B cell (primary cell): ENCODE measurements at regions not wholly inside any gene's neighbourhood (a gene's known extent, or its start where the extent isn't known, plus 50 kb on each side); places are given as distances from the start of the nearest gene placed in this dataset.

Experiments
- ATAC-seq: fragments of 200-7000 bp; cut with Tn5 transposase; one replicate; pipeline ENCODE4 v1.10.0; 2021; ENCODE audit warnings: low read depth, mild to moderate bottlenecking, moderate number of reproducible peaks, moderate library complexity
- CTCF ChIA-PET: fragments of 350-600 bp; sonication (Branson Sonifier 250); formaldehyde crosslinking; loops from one replicate; lab custom pipeline; 2021; ENCODE audit warnings: antibody characterized with exemption, inconsistent platforms; lab: Charles Lee
- POLR2A ChIA-PET: fragments of 350-600 bp; sonication (Branson Sonifier 250); formaldehyde crosslinking; loops from one replicate; lab custom pipeline; 2021; ENCODE audit warnings: antibody characterized with exemption; lab: Charles Lee
- DNase-seq: peaks from one replicate; pipeline ENCODE4 v3.0.0; 2013
- H2AFZ ChIP-seq: 2 replicates; pipeline ENCODE4 v1.6.1; 2012; ENCODE audit warnings: mild to moderate bottlenecking, low read depth, low read length; ENCODE audit not compliant: insufficient read depth, poor library complexity, severe bottlenecking
- H3K27ac ChIP-seq, 2 donors: 1 replicate in 1 of 2; 2 replicates in 1 of 2; pipeline ENCODE4 v1.5.1; 2012 to 2013; ENCODE audit warnings: low read length in 2 of 2, mild to moderate bottlenecking in 2 of 2, moderate library complexity in 1 of 2
- H3K27me3 ChIP-seq, 4 experiments: fragments of 200-600 bp in 1 of 4; sonication (generic) in 1 of 4; replicated peaks in 1 of 4; 1 replicate in 2 of 4; 2 replicates in 2 of 4; pipeline versions ENCODE4 v1.6.1 to v1.7.0; 2013 to 2016; ENCODE audit warnings: low read length in 3 of 4, mild to moderate bottlenecking in 2 of 4, mixed read lengths in 1 of 4, moderate library complexity in 1 of 4; ENCODE audit not compliant: insufficient read depth in 4 of 4, control insufficient read depth in 3 of 4; ENCODE audit errors: control extremely low read depth in 1 of 4
- H3K36me3 ChIP-seq, 2 experiments: replicated peaks in 1 of 2; 1 replicate in 1 of 2; 2 replicates in 1 of 2; pipeline versions ENCODE4 v1.6.1 to v1.7.1; 2013; ENCODE audit warnings: low read length in 1 of 2; ENCODE audit not compliant: insufficient read depth in 2 of 2, control insufficient read depth in 1 of 2; ENCODE audit errors: control extremely low read depth in 1 of 2, extremely low read depth in 1 of 2
- H3K4me1 ChIP-seq, 2 donors: fragments of 200-600 bp in 1 of 2; sonication (generic) in 1 of 2; 1 replicate in 1 of 2; 2 replicates in 1 of 2; pipeline versions ENCODE4 v1.5.1 to v1.6.1; 2013 to 2017; ENCODE audit warnings: low read length in 2 of 2; ENCODE audit not compliant: control insufficient read depth in 2 of 2, insufficient read depth in 2 of 2
- H3K4me2 ChIP-seq: replicated peaks from 2 replicates; pipeline ENCODE3; 2012; ENCODE audit warnings: mild to moderate bottlenecking, low read depth, low read length; ENCODE audit not compliant: poor library complexity, severe bottlenecking
- H3K4me3 ChIP-seq, 5 experiments: fragments of 200-600 bp in 1 of 5; sonication (generic) in 1 of 5; 1 replicate in 3 of 5; 2 replicates in 2 of 5; pipeline versions ENCODE4 v1.5.1 to v1.7.0; 2011 to 2016; ENCODE audit warnings: low read length in 4 of 5, mild to moderate bottlenecking in 4 of 5, low read depth in 2 of 5, control low read depth in 1 of 5, moderate library complexity in 1 of 5; ENCODE audit not compliant: insufficient read depth in 1 of 5; ENCODE audit errors: control extremely low read depth in 1 of 5, extremely low read depth in 1 of 5
- H3K79me2 ChIP-seq: fragments of 200-600 bp; sonication (generic); one replicate; pipeline ENCODE4 v1.6.0; 2016; ENCODE audit warnings: low read length; ENCODE audit not compliant: control insufficient read depth, insufficient read depth
- H3K9ac ChIP-seq: fragments of 200-600 bp; sonication (generic); 2 replicates; pipeline ENCODE4 v1.6.1; 2017; ENCODE audit warnings: mild to moderate bottlenecking, low read length, moderate library complexity
- H3K9me3 ChIP-seq, 3 donors: one replicate each; pipeline versions ENCODE4 v1.6.1 to v1.7.1; 2013; ENCODE audit warnings: low read length in 2 of 3; ENCODE audit not compliant: control insufficient read depth in 2 of 3, insufficient read depth in 1 of 3; ENCODE audit errors: control extremely low read depth in 1 of 3
- H4K20me1 ChIP-seq: 2 replicates; pipeline ENCODE4 v1.6.0; 2012; ENCODE audit warnings: mild to moderate bottlenecking, low read length; ENCODE audit not compliant: insufficient read depth, control insufficient read depth, poor library complexity, severe bottlenecking
- H3K27ac Mint-ChIP-seq: one replicate; pipeline ENCODE4 v1.8.0; 2021; ENCODE audit warnings: mixed read lengths
- H3K27me3 Mint-ChIP-seq: one replicate; pipeline ENCODE4 v1.8.0; 2021; ENCODE audit warnings: mixed read lengths
- H3K4me1 Mint-ChIP-seq: one replicate; pipeline ENCODE4 v1.8.0; 2021; ENCODE audit warnings: mixed read lengths
- H3K4me3 Mint-ChIP-seq: one replicate; pipeline ENCODE4 v1.8.0; 2021; ENCODE audit warnings: mixed read lengths
- H3K9me3 Mint-ChIP-seq: one replicate; pipeline ENCODE4 v1.8.0; 2022; ENCODE audit warnings: mixed read lengths; ENCODE audit not compliant: insufficient read depth
- EZH2 ChIP-seq: IDR thresholded peaks from 2 replicates; pipeline ENCODE4 v1.6.1; 2012; ENCODE audit warnings: borderline replicate concordance, low read depth, mild to moderate bottlenecking, moderate library complexity, low read length; ENCODE audit not compliant: insufficient read depth, poor library complexity, severe bottlenecking
- WGBS: methylation state at CpG from one replicate; pipeline ENCODE4 v1.1.5; 2013; ENCODE audit warnings: missing lambda C conversion rate; ENCODE audit not compliant: insufficient coverage; 5-methylcytosine and 5-hydroxymethylcytosine counted together
- intact Hi-C: fragments of 100-400 bp; cut with micrococcal nuclease; formaldehyde crosslinking; loops from one replicate; pipeline ENCODE4 v1.10.0; 2022
- TF ChIP-seq, protein P1 (sequence below): fragments of 200-600 bp; IDR thresholded peaks from one replicate; pipeline ENCODE4 v1.8.0; 2022; ENCODE audit warnings: antibody characterized with exemption, mild to moderate bottlenecking

DNA sequence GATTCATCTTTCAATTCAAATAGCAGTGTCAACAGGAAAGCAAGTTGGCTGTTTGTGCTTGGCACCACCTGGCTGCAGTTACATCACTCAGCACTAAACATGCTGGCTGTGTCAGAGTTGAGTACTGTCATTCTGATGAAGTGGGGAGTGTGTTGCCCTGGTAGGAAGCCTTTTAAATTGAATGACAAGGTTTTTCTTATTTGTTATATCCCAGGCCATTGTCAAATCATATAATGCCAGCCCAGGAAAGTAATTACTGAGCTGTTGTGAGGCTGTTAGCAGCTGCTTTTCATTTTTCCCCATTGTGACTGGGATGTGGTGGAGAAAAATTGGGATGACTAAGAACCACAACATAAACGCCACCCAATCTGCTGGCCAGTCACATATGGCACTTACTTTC is 106.5 kb upstream of the PRKD1 start:
- no peak overlapping the region for H3K27ac ChIP-seq
- peaks cover 0 to 7% (median 3%) of the 10 kb centered on the region in 3 donors for H3K9me3 ChIP-seq
- no peaks in the 10 kb centered on the region for H3K36me3 ChIP-seq
- Mint-ChIP-seq H3K27me3 (no peaks in the 10 kb centered on the region), H3K4me3 (no peak overlapping the region), H3K27ac (no peak overlapping the region), H3K4me1 (no peaks in the 10 kb centered on the region), H3K9me3 (peaks cover 4% of the 10 kb centered on the region)
- CTCF ChIA-PET = no interaction called here
- H3K79me2 ChIP-seq = no peaks in the 10 kb centered on the region
- ATAC-seq (no peak), DNase-seq (no peak)
- no peaks in the 10 kb centered on the region for H4K20me1 ChIP-seq
- H2AFZ ChIP-seq = no peak overlapping the region
- H3K9ac ChIP-seq = no peak overlapping the region
- intact Hi-C loops = no loop called here
- TF ChIP-seq EZH2 = no peak
- TF ChIP-seq, protein P1, sequence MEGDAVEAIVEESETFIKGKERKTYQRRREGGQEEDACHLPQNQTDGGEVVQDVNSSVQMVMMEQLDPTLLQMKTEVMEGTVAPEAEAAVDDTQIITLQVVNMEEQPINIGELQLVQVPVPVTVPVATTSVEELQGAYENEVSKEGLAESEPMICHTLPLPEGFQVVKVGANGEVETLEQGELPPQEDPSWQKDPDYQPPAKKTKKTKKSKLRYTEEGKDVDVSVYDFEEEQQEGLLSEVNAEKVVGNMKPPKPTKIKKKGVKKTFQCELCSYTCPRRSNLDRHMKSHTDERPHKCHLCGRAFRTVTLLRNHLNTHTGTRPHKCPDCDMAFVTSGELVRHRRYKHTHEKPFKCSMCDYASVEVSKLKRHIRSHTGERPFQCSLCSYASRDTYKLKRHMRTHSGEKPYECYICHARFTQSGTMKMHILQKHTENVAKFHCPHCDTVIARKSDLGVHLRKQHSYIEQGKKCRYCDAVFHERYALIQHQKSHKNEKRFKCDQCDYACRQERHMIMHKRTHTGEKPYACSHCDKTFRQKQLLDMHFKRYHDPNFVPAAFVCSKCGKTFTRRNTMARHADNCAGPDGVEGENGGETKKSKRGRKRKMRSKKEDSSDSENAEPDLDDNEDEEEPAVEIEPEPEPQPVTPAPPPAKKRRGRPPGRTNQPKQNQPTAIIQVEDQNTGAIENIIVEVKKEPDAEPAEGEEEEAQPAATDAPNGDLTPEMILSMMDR = no peak
- POLR2A ChIA-PET = no interaction called here
- no peak overlapping the region for H3K4me3 ChIP-seq
- WGBS = no CpG with 5 or more reads among the region's 1 CpG
- H3K4me2 ChIP-seq = no peak overlapping the region
- no peaks in the 10 kb centered on the region for H3K4me1 ChIP-seq
- no peaks in the 10 kb centered on the region for H3K27me3 ChIP-seq

DNA sequence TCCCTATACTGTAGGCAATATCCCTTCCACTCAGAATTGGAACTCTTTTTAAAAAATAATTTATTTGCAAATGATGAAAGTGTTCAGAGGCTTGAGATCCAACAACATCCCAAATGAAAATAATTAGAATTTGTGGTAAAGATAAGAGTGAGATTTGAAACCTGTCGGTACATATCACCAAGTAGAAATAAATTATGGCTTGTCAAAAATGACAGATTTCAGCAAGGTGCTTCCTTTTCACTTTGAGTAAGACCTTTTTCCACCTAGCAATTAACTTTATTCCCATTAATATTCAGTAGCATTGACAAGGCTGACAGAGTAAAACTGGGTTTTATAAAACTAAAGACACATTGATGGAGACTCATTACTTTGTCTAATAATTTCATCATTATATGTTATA is 107.7 kb upstream of the PRKD1 start:
- H3K79me2 ChIP-seq = no peaks in the 10 kb centered on the region
- no peaks in the 10 kb centered on the region for H3K27me3 ChIP-seq
- Mint-ChIP-seq H3K4me1 (no peaks in the 10 kb centered on the region), H3K27ac (no peak overlapping the region), H3K4me3 (no peak overlapping the region), H3K27me3 (no peaks in the 10 kb centered on the region), H3K9me3 (peaks cover 4% of the 10 kb centered on the region)
- ATAC-seq = no peak
- H3K4me1 ChIP-seq = no peaks in the 10 kb centered on the region
- ChIA-PET POLR2A (no interaction called here), CTCF (no interaction called here)
- H3K9me3 ChIP-seq = peaks cover 0 to 3% (median 1%) of the 10 kb centered on the region in 3 donors
- H3K27ac ChIP-seq = no peak overlapping the region
- H2AFZ ChIP-seq = no peak overlapping the region
- no peak overlapping the region for H3K4me2 ChIP-seq
- no peaks in the 10 kb centered on the region for H3K36me3 ChIP-seq
- intact Hi-C loops = no loop called here
- no peaks in the 10 kb centered on the region for H4K20me1 ChIP-seq
- no CpG with 5 or more reads among the region's 1 CpG for WGBS
- H3K9ac ChIP-seq = no peak overlapping the region
- TF ChIP-seq EZH2 = no peak
- TF ChIP-seq, protein P1 = no peak
- no peak for DNase-seq
- no peak overlapping the region for H3K4me3 ChIP-seq
